GM12878 (cell line): ENCODE measurements at regions not wholly inside any gene's neighbourhood (a gene's known extent, or its start where the extent isn't known, plus 50 kb on each side); places are given as distances from the start of the nearest gene placed in this dataset.
"Not testable (repeated sequence)": the region's sequence is repeated elsewhere in the genome, so short reads cannot be mapped to it uniquely, and the experiment has no call there.

ENCODE experiments used
- CREB1 ChIP-seq: IDR thresholded peaks from 2 replicates; pipeline ENCODE4 v1.6.1; 2012; ENCODE audit warnings: low read depth, mild to moderate bottlenecking, inconsistent platforms
- CTCF ChIP-seq, 3 experiments: IDR thresholded peaks in 2 of 3; conservative IDR thresholded peaks in 1 of 3; 2 replicates each; pipeline ENCODE4 v1.5.1; 2011; ENCODE audit warnings: low read depth in 3 of 3, low read length in 3 of 3, mild to moderate bottlenecking in 3 of 3, control low read depth in 2 of 3, moderate library complexity in 2 of 3, inconsistent platforms in 1 of 3, mixed read lengths in 1 of 3; ENCODE audit not compliant: control insufficient read depth in 2 of 3, insufficient read depth in 1 of 3; ENCODE audit errors: extremely low read depth in 1 of 3
- ETV6 ChIP-seq, 2 experiments: fragments of 450-650 bp in 1 of 2; IDR thresholded peaks in 1 of 2; conservative IDR thresholded peaks in 1 of 2; 2 replicates each; pipeline ENCODE4 v1.6.1; 2014; ENCODE audit warnings: antibody characterized with exemption in 1 of 2, borderline replicate concordance in 1 of 2, low read depth in 1 of 2, mild to moderate bottlenecking in 1 of 2, moderate library complexity in 1 of 2
- MYB ChIP-seq: fragments of 150-350 bp; IDR thresholded peaks from 2 replicates; pipeline ENCODE4 v1.6.1; 2014; ENCODE audit warnings: mild to moderate bottlenecking, low read depth, low read length, borderline replicate concordance
- NFYA ChIP-seq: IDR thresholded peaks from 2 replicates; pipeline ENCODE4 v1.6.1; 2011; ENCODE audit warnings: low read depth, mild to moderate bottlenecking, low read length, improper control_type of control experiment, borderline replicate concordance
- NR2C2 ChIP-seq: IDR thresholded peaks from 2 replicates; pipeline ENCODE4 v1.6.1; 2011; ENCODE audit warnings: borderline replicate concordance, low read depth; ENCODE audit not compliant: control insufficient read depth, insufficient read length
- POLR2A ChIP-seq: IDR thresholded peaks from 2 replicates; pipeline ENCODE4 v1.6.1; 2011; ENCODE audit warnings: low read depth, mild to moderate bottlenecking, low read length
- RAD21 ChIP-seq: IDR thresholded peaks from 2 replicates; pipeline ENCODE4 v1.6.1; 2011; ENCODE audit warnings: mild to moderate bottlenecking, low read depth, low read length, moderate library complexity; ENCODE audit not compliant: insufficient read depth
- REST ChIP-seq: IDR thresholded peaks from 2 replicates; pipeline ENCODE4 v1.6.1; 2012; ENCODE audit warnings: mild to moderate bottlenecking, low read depth, low read length
- RUNX3 ChIP-seq: IDR thresholded peaks from 2 replicates; pipeline ENCODE4 v1.6.1; 2012; ENCODE audit warnings: low read length, inconsistent platforms
- ZBTB33 ChIP-seq: fragments of 450-650 bp; IDR thresholded peaks from 2 replicates; pipeline ENCODE4 v1.6.1; 2017; ENCODE audit warnings: mild to moderate bottlenecking

GRCh38 chr22:16659273-16659834 lies 66.7 kb upstream of the CCT8L2 start:
- TF ChIP-seq CTCF (IDR thresholded peaks at IDR 0.05 in 2 of 3, conservative IDR thresholded peaks at IDR 0.05 in 1 of 3; ENCODE audit: control insufficient read depth in 2 of 3, extremely low read depth in 1 of 3, insufficient read depth in 1 of 3, low read depth in 3 of 3, low read length in 3 of 3); POLR2A; ZBTB33; REST; MYB; RUNX3; RAD21; NR2C2; NFYA; CREB1; ETV6 (conservative IDR thresholded peaks at IDR 0.05 in 1 of 2, IDR thresholded peaks at IDR 0.05 in 1 of 2; ENCODE audit: borderline replicate concordance in 1 of 2, low read depth in 1 of 2): not testable (repeated sequence)
